GM23248 (cell line): ENCODE measurements at regions not wholly inside any gene's neighbourhood (a gene's known extent, or its start where the extent isn't known, plus 50 kb on each side); places are given as distances from the start of the nearest gene placed in this dataset.

ENCODE experiments used
- DNase-seq: peaks from one replicate; pipeline ENCODE4 v3.0.0-alpha.2; 2015
- H2AFZ ChIP-seq: fragments of 200-600 bp; sonication (generic); 2 replicates; pipeline ENCODE4 v1.6.1; 2016; ENCODE audit warnings: antibody characterized with exemption
- H3F3A ChIP-seq: fragments of 200-600 bp; sonication (generic); 2 replicates; pipeline ENCODE4 v1.6.1; 2016; ENCODE audit warnings: mild to moderate bottlenecking, antibody characterized with exemption, mixed run types; ENCODE audit not compliant: insufficient read depth
- H3K27ac ChIP-seq: fragments of 200-600 bp; sonication (generic); 2 replicates; pipeline ENCODE4 v1.5.1; 2016; ENCODE audit warnings: mild to moderate bottlenecking
- H3K27me3 ChIP-seq: fragments of 200-600 bp; sonication (generic); replicated peaks from 2 replicates; pipeline ENCODE4 v1.6.1; 2016; ENCODE audit warnings: mild to moderate bottlenecking; ENCODE audit not compliant: insufficient read depth
- H3K36me3 ChIP-seq: fragments of 200-600 bp; sonication (generic); 2 replicates; pipeline ENCODE4 v1.6.1; 2016; ENCODE audit warnings: low read depth, mild to moderate bottlenecking
- H3K4me1 ChIP-seq: fragments of 200-600 bp; sonication (generic); 2 replicates; pipeline ENCODE4 v1.6.1; 2016; ENCODE audit warnings: mild to moderate bottlenecking; ENCODE audit not compliant: insufficient read depth
- H3K4me2 ChIP-seq: fragments of 200-600 bp; sonication (generic); one replicate; pipeline ENCODE4 v1.6.1; 2016; ENCODE audit warnings: mild to moderate bottlenecking; ENCODE audit not compliant: unreplicated experiment
- H3K4me3 ChIP-seq: fragments of 200-600 bp; sonication (generic); 2 replicates; pipeline ENCODE4 v1.5.1; 2016; ENCODE audit warnings: mild to moderate bottlenecking
- H3K79me2 ChIP-seq: fragments of 200-600 bp; sonication (generic); 2 replicates; pipeline ENCODE4 v1.6.1; 2016; ENCODE audit warnings: mild to moderate bottlenecking; ENCODE audit not compliant: insufficient read depth
- H3K9ac ChIP-seq: fragments of 200-600 bp; sonication (generic); 2 replicates; pipeline ENCODE4 v1.6.1; 2016; ENCODE audit warnings: mild to moderate bottlenecking
- H3K9me2 ChIP-seq: fragments of 200-600 bp; sonication (generic); 2 replicates; pipeline ENCODE4 v1.6.1; 2016; ENCODE audit warnings: mixed run types, mild to moderate bottlenecking, moderate library complexity; ENCODE audit not compliant: insufficient read depth
- H3K9me3 ChIP-seq: fragments of 200-600 bp; sonication (generic); one replicate; pipeline ENCODE4 v1.6.1; 2017; ENCODE audit warnings: low read depth
- H4K20me1 ChIP-seq: fragments of 200-600 bp; sonication (generic); 2 replicates; pipeline ENCODE4 v1.6.0; 2016; ENCODE audit not compliant: insufficient read depth
- EZH2 ChIP-seq: fragments of 200-600 bp; sonication (generic); IDR thresholded peaks from 2 replicates; pipeline ENCODE4 v1.6.1; 2018; ENCODE audit warnings: antibody characterized with exemption, mild to moderate bottlenecking; ENCODE audit not compliant: insufficient read depth, poor library complexity, severe bottlenecking
- EZH2phosphoT487 ChIP-seq: fragments of 200-600 bp; sonication (generic); IDR thresholded peaks from 2 replicates; pipeline ENCODE4 v1.6.1; 2018; ENCODE audit warnings: antibody characterized with exemption, moderate library complexity, mild to moderate bottlenecking, low read depth; ENCODE audit not compliant: insufficient read depth
- WGBS, 2 experiments: methylation state at CpG; one replicate each; pipeline ENCODE4 v1.1.6; 2015 to 2017; ENCODE audit warnings: low lambda C conversion rate in 2 of 2, low coverage in 1 of 2; ENCODE audit errors: missing lambda C conversion rate in 2 of 2; 5-methylcytosine and 5-hydroxymethylcytosine counted together
- in situ Hi-C: fragments of 300-500 bp; cut with MboI; formaldehyde crosslinking; loops from 2 replicates; pipeline ENCODE4 v1.15.0; 2020

GRCh38 chr4:26001413-26001812 lies 87.4 kb downstream of the SMIM20 start:
- H3K9me3 ChIP-seq: no peaks in the 10 kb centered on the region
- H3K36me3 ChIP-seq: no peaks in the 10 kb centered on the region
- H3F3A ChIP-seq: 0 out of 2 replicates have a peak, but pooled peaks cover 12% of the 10 kb centered on the region
- H3K9me2 ChIP-seq: no peaks in the 10 kb centered on the region
- no peaks in the 10 kb centered on the region for H4K20me1 ChIP-seq
- no peak for DNase-seq
- no peak overlapping the region for H2AFZ ChIP-seq
- H3K4me1 ChIP-seq: 0 out of 2 replicates have a peak, but pooled peaks cover 7% of the 10 kb centered on the region
- WGBS, 2 experiments: 86 to 92% methylated on average over 3 of the region's 3 CpGs
- H3K4me2 ChIP-seq: no peak overlapping the region
- no peak overlapping the region for H3K4me3 ChIP-seq
- no peaks in the 10 kb centered on the region for H3K79me2 ChIP-seq
- in situ Hi-C loops: no loop called here
- TF ChIP-seq EZH2phosphoT487 (no peak), EZH2 (no peak)
- peaks cover 6% of the 10 kb centered on the region; the same call in 1 of the 2 replicates for H3K27me3 ChIP-seq
- H3K27ac ChIP-seq: no peak overlapping the region
- H3K9ac ChIP-seq: no peak overlapping the region

DNA sequence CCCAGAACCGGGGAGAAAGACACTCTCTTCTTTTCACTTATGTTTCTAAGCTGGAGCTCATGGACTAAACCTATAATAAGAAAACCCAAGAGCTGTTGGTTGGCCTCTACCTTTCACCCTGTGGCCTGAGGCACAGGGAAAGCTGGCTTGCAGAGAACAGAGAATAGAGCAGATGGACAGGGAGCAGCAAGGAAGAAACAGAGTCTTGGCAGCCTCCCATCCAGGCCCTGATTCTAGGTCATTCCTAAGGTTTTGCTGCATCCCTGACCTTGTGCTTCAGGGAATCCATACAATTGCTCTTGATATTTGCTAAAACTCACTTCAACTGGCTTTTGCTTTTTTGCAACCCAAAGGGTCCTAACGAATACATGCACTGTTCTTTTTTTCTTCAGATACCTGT lies 87.8 kb downstream of the SMIM20 start:
- H3K9me3 ChIP-seq: no peaks in the 10 kb centered on the region
- no peak for TF ChIP-seq EZH2phosphoT487
- no peak for TF ChIP-seq EZH2
- peaks cover 6% of the 10 kb centered on the region; the same call in 1 of the 2 replicates for H3K27me3 ChIP-seq
- no peaks in the 10 kb centered on the region for H3K9me2 ChIP-seq
- H2AFZ ChIP-seq: no peak overlapping the region
- no peak overlapping the region for H3K27ac ChIP-seq
- no peak for DNase-seq
- H3K4me1 ChIP-seq: 0 out of 2 replicates have a peak, but pooled peaks cover 7% of the 10 kb centered on the region
- no peaks in the 10 kb centered on the region for H4K20me1 ChIP-seq
- H3K79me2 ChIP-seq: no peaks in the 10 kb centered on the region
- no peak overlapping the region for H3K4me3 ChIP-seq
- in situ Hi-C loops: no loop called here
- no peaks in the 10 kb centered on the region for H3K36me3 ChIP-seq
- H3K9ac ChIP-seq: no peak overlapping the region
- H3F3A ChIP-seq: 0 out of 2 replicates have a peak, but pooled peaks cover 12% of the 10 kb centered on the region
- H3K4me2 ChIP-seq: no peak overlapping the region
- WGBS, 2 experiments: 59 to 65% methylated on average over 2 of the region's 2 CpGs

DNA sequence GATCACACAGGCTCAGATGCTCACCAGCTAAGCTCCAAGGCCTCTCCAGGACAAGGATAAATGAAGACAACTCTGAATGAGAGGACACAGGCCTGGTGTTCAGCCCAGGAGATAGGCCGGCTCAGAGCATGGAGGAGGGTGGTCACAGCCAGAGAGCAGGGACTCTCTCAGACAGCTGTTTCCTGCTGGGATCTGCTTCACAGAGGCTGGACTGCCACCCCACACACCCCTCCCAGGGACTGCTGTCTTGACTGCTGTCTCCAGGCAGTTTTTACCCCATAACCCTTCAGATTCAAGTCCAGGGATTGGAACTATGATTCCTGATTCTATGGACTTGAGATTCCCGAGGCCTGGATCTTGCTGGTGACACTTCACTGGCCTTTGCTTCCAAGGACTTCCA lies 89.0 kb downstream of the SMIM20 start:
- no peak for DNase-seq
- H3K27ac ChIP-seq: no peak overlapping the region
- no peaks in the 10 kb centered on the region for H3K9me2 ChIP-seq
- TF ChIP-seq EZH2: no peak
- TF ChIP-seq EZH2phosphoT487: no peak
- H3K4me2 ChIP-seq: no peak overlapping the region
- H3K4me1 ChIP-seq: 0 out of 2 replicates have a peak, but pooled peaks cover 7% of the 10 kb centered on the region
- H3K27me3 ChIP-seq: peaks cover 6% of the 10 kb centered on the region; the same call in 1 of the 2 replicates
- no peaks in the 10 kb centered on the region for H3K36me3 ChIP-seq
- in situ Hi-C loops: no loop called here
- H3F3A ChIP-seq: 0 out of 2 replicates have a peak, but pooled peaks cover 12% of the 10 kb centered on the region
- no peak overlapping the region for H2AFZ ChIP-seq
- WGBS, 2 experiments: 82 to 92% methylated on average over 2 of the region's 2 CpGs
- no peaks in the 10 kb centered on the region for H4K20me1 ChIP-seq
- H3K79me2 ChIP-seq: no peaks in the 10 kb centered on the region
- H3K9me3 ChIP-seq: no peaks in the 10 kb centered on the region
- H3K4me3 ChIP-seq: no peak overlapping the region
- no peak overlapping the region for H3K9ac ChIP-seq

GRCh38 chr4:26004290-26004689 lies 90.3 kb downstream of the SMIM20 start:
- no peaks in the 10 kb centered on the region for H3K36me3 ChIP-seq
- no peak for TF ChIP-seq EZH2
- no peak for TF ChIP-seq EZH2phosphoT487
- H3F3A ChIP-seq: 0 out of 2 replicates have a peak, but pooled peaks cover 12% of the 10 kb centered on the region
- no peak for DNase-seq
- H3K9ac ChIP-seq: no peak overlapping the region
- no peak overlapping the region for H2AFZ ChIP-seq
- no peak overlapping the region for H3K4me2 ChIP-seq
- peaks cover 6% of the 10 kb centered on the region; the same call in 1 of the 2 replicates for H3K27me3 ChIP-seq
- no peaks in the 10 kb centered on the region for H3K9me3 ChIP-seq
- no peak overlapping the region for H3K27ac ChIP-seq
- WGBS, 2 experiments: 77 to 81% methylated on average over 1 of the region's 1 CpG
- no peaks in the 10 kb centered on the region for H4K20me1 ChIP-seq
- H3K79me2 ChIP-seq: no peaks in the 10 kb centered on the region
- H3K4me3 ChIP-seq: no peak overlapping the region
- in situ Hi-C loops: no loop called here
- 0 out of 2 replicates have a peak, but pooled peaks cover 7% of the 10 kb centered on the region for H3K4me1 ChIP-seq
- H3K9me2 ChIP-seq: no peaks in the 10 kb centered on the region
